ENCODE measurements at regions not wholly inside any gene's neighbourhood (a gene's known extent, or its start where the extent isn't known, plus 50 kb on each side); places are given as distances from the start of the nearest gene placed in this dataset.

DNA sequence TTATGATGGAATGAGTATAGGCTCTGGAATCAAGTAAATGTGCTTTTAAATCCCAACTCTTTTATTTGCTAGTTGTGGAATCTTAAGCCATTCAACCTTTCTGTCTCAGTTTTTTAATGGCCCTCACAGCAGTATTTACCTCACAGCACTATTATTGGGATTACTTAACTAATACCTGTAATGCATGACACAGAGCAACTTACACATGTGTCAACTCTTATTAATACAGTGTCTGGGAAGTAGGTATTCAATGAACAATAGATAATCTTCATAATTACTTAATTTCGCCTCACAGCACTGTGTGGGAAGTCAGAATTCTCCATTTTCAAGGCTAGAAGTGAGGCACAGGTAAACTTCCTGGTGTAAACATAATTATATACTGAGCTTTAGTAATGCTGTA is 149.7 kb upstream of the NUDT6 start:
- FAIRE-seq (no peak), ATAC-seq (no peak), DNase-seq (ENCODE audit: low read depth in 1 of 2, low spot score in 1 of 2) (no peak)
- no peak overlapping the region for H3K4me2 ChIP-seq
- no peak for TF ChIP-seq FOSL2 (IDR thresholded peaks at IDR 0.05)
- no peak for TF ChIP-seq FOSL2 (CRISPR knock-in tag; IDR thresholded peaks at IDR 0.05)
- TF ChIP-seq HOXA7 (CRISPR knock-in tag; IDR thresholded peaks at IDR 0.05): no peak
- TF ChIP-seq MAZ (IDR thresholded peaks at IDR 0.05; ENCODE audit: borderline replicate concordance, low read depth, low read length): no peak
- no peaks in the 10 kb centered on the region for H3K9me3 ChIP-seq
- no peak overlapping the region for H3K27ac ChIP-seq
- CTCF ChIA-PET: no interaction called here
- no peaks in the 10 kb centered on the region for H3K4me1 ChIP-seq
- H3K4me3 ChIP-seq: no peak overlapping the region
- POLR2A ChIA-PET: no interaction called here
- 91% methylated on average over 1 of the region's 1 CpG for WGBS (ENCODE audit: missing lambda C conversion rate)

- Histone ChIP-seq H3K4me1 (no peaks in the 10 kb centered on the region), H3K4me3 (no peak overlapping the region), H3K9me3 (no peaks in the 10 kb centered on the region), H3K27ac (no peak overlapping the region), H3K4me2 (no peak overlapping the region)
- ATAC-seq: no peak
- FAIRE-seq: no peak
- TF ChIP-seq FOXS1 (CRISPR knock-in tag; IDR thresholded peaks at IDR 0.05) (no peak), TP53 (CRISPR knock-in tag; IDR thresholded peaks at IDR 0.05) (no peak), CEBPB (IDR thresholded peaks at IDR 0.05) (no peak), POLR2A (IDR thresholded peaks at IDR 0.05; ENCODE audit: low read length) (no peak), PBX3 (IDR thresholded peaks at IDR 0.05) (no peak), GATA3 (IDR thresholded peaks at IDR 0.05; ENCODE audit: borderline replicate concordance) (no peak), HEYL (CRISPR knock-in tag; IDR thresholded peaks at IDR 0.05) (no peak), FOSB (CRISPR knock-in tag; IDR thresholded peaks at IDR 0.05) (no peak), JUN (IDR thresholded peaks at IDR 0.05) (no peak), HOXB5 (CRISPR knock-in tag; IDR thresholded peaks at IDR 0.05) (no peak), ZSCAN20 (CRISPR knock-in tag; IDR thresholded peaks at IDR 0.05) (no peak), FOSL2 (IDR thresholded peaks at IDR 0.05) (no peak), FOSL2 (CRISPR knock-in tag; IDR thresholded peaks at IDR 0.05) (no peak), BCL3 (IDR thresholded peaks at IDR 0.05) (no peak), HDAC2 (IDR thresholded peaks at IDR 0.05) (no peak), ESRRA (IDR thresholded peaks at IDR 0.05; ENCODE audit: borderline replicate concordance, low read length) (no peak)
- TF ChIP-seq, protein P1, sequence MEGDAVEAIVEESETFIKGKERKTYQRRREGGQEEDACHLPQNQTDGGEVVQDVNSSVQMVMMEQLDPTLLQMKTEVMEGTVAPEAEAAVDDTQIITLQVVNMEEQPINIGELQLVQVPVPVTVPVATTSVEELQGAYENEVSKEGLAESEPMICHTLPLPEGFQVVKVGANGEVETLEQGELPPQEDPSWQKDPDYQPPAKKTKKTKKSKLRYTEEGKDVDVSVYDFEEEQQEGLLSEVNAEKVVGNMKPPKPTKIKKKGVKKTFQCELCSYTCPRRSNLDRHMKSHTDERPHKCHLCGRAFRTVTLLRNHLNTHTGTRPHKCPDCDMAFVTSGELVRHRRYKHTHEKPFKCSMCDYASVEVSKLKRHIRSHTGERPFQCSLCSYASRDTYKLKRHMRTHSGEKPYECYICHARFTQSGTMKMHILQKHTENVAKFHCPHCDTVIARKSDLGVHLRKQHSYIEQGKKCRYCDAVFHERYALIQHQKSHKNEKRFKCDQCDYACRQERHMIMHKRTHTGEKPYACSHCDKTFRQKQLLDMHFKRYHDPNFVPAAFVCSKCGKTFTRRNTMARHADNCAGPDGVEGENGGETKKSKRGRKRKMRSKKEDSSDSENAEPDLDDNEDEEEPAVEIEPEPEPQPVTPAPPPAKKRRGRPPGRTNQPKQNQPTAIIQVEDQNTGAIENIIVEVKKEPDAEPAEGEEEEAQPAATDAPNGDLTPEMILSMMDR (IDR thresholded peaks at IDR 0.05): no peak
- TF ChIP-seq, protein P2, sequence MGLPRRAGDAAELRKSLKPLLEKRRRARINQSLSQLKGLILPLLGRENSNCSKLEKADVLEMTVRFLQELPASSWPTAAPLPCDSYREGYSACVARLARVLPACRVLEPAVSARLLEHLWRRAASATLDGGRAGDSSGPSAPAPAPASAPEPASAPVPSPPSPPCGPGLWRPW (IDR thresholded peaks at IDR 0.05): no peak
- 91% methylated on average over 2 of the region's 2 CpGs for WGBS (ENCODE audit: missing lambda C conversion rate)
- ChIA-PET POLR2A (no interaction called here), CTCF (no interaction called here)
- DNase-seq (ENCODE audit: low read depth in 1 of 2, low spot score in 1 of 2): no peak
Measured at GRCh38 chr4:123073650-123074049, 151.3 kb upstream of the NUDT6 start.

DNA sequence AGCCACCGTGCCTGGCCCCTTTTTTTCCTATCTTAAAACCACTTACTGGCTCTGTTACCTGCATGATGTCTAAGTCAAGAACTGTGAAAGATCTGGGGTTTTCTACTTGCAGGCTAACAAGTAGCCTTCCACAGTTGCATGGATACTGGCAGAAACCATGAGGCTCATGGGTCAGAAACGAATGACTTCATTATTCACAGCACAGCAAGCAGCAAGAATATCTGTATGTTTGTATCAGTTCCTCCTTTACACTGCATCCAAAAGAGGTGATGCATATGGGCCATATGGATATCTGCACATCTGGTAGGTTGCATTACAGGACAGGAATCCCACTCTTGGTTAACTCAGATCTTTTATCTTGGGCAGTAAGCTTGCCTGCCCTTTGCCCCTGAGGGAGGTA is 154.9 kb upstream of the NUDT6 start:
- no peak overlapping the region for H3K27ac ChIP-seq
- ATAC-seq (no peak), DNase-seq (ENCODE audit: low read depth in 1 of 2, low spot score in 1 of 2) (no peak), FAIRE-seq (no peak)
- ChIA-PET CTCF (interaction anchor here (0.7 kb wide), 1 partner anchor 106 kb away, joined by 4 read pairs; no protein-coding TSS in a partner anchor), POLR2A (no interaction called here)
- H3K9me3 ChIP-seq: no peaks in the 10 kb centered on the region
- H3K4me2 ChIP-seq: no peak overlapping the region
- 91% methylated on average over 2 of the region's 2 CpGs for WGBS (ENCODE audit: missing lambda C conversion rate)
- H3K4me1 ChIP-seq: no peaks in the 10 kb centered on the region
- H3K4me3 ChIP-seq: no peak overlapping the region
- no peak for TF ChIP-seq HEYL (CRISPR knock-in tag; IDR thresholded peaks at IDR 0.05)
